ENCODE measurements at regions not wholly inside any gene's neighbourhood (a gene's known extent, or its start where the extent isn't known, plus 50 kb on each side); places are given as distances from the start of the nearest gene placed in this dataset.

DNA sequence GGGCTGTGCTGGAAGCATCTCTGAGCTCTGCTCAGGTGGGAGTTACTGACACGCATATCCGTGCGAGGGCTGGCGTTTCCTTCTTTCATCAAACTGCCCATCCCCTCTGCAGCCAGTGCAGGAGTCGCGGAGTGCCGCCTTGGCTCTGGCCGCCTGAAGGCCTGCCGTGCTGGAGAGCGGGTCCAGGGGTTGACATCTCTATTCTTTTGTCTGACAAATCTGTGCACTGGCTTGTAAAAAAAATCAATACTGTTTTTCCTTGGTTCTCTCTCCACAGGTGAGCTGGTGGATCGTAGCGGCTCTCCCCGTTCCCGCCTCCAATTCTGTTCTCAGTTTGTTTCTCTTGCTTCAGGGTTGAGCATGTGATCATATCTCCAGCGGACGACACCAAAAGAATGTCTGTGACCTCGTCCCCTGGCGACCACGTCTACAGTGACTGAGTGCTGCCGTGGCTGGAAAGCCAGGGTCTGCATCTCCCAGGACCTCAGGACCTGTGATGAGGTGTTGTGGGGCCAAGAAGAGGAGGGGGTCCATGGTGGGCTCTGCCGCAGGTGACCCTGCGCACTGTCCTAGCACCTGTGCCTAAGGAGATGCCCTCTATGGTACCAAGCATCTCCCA is 214.3 kb upstream of the IRX4 start:
- Histone ChIP-seq H3K4me2 (ENCODE audit: low read length) (no peak overlapping the region), H3K9ac (ENCODE audit: low read length) (no peak overlapping the region), H2AFZ (ENCODE audit: low read length) (no peak overlapping the region), H3K4me1 (ENCODE audit: insufficient read depth, low read length, severe bottlenecking) (no peaks in the 10 kb centered on the region), H3K4me3 (ENCODE audit: low read depth, low read length, poor library complexity, severe bottlenecking) (no peak overlapping the region), H3K79me2 (ENCODE audit: insufficient read depth, low read length) (no peaks in the 10 kb centered on the region), H3K9me2 (ENCODE audit: low read depth, low read length) (no peaks in the 10 kb centered on the region), H3F3A (ENCODE audit: insufficient read depth, low read length) (no peaks in the 10 kb centered on the region), H3K9me3 (ENCODE audit: low read length) (no peaks in the 10 kb centered on the region), H3K27ac (ENCODE audit: low read depth, low read length, poor library complexity, severe bottlenecking) (no peak overlapping the region), H4K20me1 (ENCODE audit: insufficient read depth, low read length) (no peaks in the 10 kb centered on the region), H3K27me3 (ENCODE audit: insufficient read depth, low read length) (0 out of 2 replicates have a peak, but pooled peaks cover 6% of the 10 kb centered on the region), H3K36me3 (ENCODE audit: insufficient read depth, low read length) (no peaks in the 10 kb centered on the region)
- no peak for TF ChIP-seq EZH2 (IDR thresholded peaks at IDR 0.05; ENCODE audit: borderline replicate concordance, low read length)
- TF ChIP-seq, protein P1, sequence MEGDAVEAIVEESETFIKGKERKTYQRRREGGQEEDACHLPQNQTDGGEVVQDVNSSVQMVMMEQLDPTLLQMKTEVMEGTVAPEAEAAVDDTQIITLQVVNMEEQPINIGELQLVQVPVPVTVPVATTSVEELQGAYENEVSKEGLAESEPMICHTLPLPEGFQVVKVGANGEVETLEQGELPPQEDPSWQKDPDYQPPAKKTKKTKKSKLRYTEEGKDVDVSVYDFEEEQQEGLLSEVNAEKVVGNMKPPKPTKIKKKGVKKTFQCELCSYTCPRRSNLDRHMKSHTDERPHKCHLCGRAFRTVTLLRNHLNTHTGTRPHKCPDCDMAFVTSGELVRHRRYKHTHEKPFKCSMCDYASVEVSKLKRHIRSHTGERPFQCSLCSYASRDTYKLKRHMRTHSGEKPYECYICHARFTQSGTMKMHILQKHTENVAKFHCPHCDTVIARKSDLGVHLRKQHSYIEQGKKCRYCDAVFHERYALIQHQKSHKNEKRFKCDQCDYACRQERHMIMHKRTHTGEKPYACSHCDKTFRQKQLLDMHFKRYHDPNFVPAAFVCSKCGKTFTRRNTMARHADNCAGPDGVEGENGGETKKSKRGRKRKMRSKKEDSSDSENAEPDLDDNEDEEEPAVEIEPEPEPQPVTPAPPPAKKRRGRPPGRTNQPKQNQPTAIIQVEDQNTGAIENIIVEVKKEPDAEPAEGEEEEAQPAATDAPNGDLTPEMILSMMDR (IDR thresholded peaks at IDR 0.05; ENCODE audit: low read length) = no peak

DNA sequence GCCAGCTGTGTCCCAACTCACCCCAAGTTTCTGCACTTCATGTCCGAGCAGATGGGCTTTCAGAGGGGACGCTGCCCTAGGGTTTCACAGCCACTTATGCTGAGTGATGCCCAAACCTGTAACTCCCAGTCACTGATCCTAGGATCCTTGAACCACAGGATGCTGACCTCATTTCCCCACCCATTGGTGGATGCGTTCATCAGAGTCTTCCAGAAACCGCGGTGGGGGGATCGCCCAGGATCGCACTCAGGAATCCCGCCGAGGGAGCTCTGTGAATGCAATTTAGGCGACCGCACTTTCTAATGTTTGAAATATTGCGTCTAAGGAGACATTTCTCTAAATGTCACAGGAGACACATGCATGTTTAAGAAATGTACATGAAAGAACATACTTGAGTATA is 212.3 kb upstream of the IRX4 start:
- TF ChIP-seq EZH2 (IDR thresholded peaks at IDR 0.05; ENCODE audit: borderline replicate concordance, low read length) = no peak
- TF ChIP-seq, protein P1 (IDR thresholded peaks at IDR 0.05; ENCODE audit: low read length) = no peak
- H3K9me2 ChIP-seq (ENCODE audit: low read depth, low read length) = no peaks in the 10 kb centered on the region
- no peak overlapping the region for H2AFZ ChIP-seq (ENCODE audit: low read length)
- no peaks in the 10 kb centered on the region for H3F3A ChIP-seq (ENCODE audit: insufficient read depth, low read length)
- no peak overlapping the region for H3K4me2 ChIP-seq (ENCODE audit: low read length)
- no peaks in the 10 kb centered on the region; the same call in 1 of the 2 replicates for H3K27me3 ChIP-seq (ENCODE audit: insufficient read depth, low read length)
- no peaks in the 10 kb centered on the region for H3K36me3 ChIP-seq (ENCODE audit: insufficient read depth, low read length)
- H3K4me1 ChIP-seq (ENCODE audit: insufficient read depth, low read length, severe bottlenecking) = no peaks in the 10 kb centered on the region
- no peak overlapping the region for H3K27ac ChIP-seq (ENCODE audit: low read depth, low read length, poor library complexity, severe bottlenecking)
- no peak overlapping the region for H3K4me3 ChIP-seq (ENCODE audit: low read depth, low read length, poor library complexity, severe bottlenecking)
- no peaks in the 10 kb centered on the region for H3K9me3 ChIP-seq (ENCODE audit: low read length)
- no peaks in the 10 kb centered on the region for H3K79me2 ChIP-seq (ENCODE audit: insufficient read depth, low read length)
- no peaks in the 10 kb centered on the region for H4K20me1 ChIP-seq (ENCODE audit: insufficient read depth, low read length)
- no peak overlapping the region for H3K9ac ChIP-seq (ENCODE audit: low read length)

DNA sequence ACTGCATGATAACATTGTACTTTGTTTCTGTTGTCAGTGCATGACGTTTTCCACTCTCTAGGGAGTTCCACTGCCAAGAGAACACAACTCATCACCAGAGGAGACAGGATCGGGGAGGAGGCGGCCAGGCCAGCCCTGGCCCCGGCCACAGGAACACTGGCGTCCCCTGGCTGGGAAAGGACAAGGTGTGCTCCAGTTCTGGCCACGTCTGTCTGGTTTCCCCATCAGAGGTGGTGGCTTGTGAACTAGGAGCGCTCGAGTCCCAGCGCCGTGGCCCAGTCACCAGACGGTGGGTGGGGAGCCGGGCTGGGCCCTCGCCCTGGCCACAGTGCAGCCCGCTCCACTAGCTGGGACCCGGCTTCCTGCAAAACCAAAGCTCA is 211.9 kb upstream of the IRX4 start:
- H3K27ac ChIP-seq (ENCODE audit: low read depth, low read length, poor library complexity, severe bottlenecking) = no peak overlapping the region
- H3K9me2 ChIP-seq (ENCODE audit: low read depth, low read length) = no peaks in the 10 kb centered on the region
- H3K9me3 ChIP-seq (ENCODE audit: low read length) = no peaks in the 10 kb centered on the region
- TF ChIP-seq, protein P1 (IDR thresholded peaks at IDR 0.05; ENCODE audit: low read length) = no peak
- TF ChIP-seq EZH2 (IDR thresholded peaks at IDR 0.05; ENCODE audit: borderline replicate concordance, low read length) = no peak
- H3K4me3 ChIP-seq (ENCODE audit: low read depth, low read length, poor library complexity, severe bottlenecking) = no peak overlapping the region
- H3K4me1 ChIP-seq (ENCODE audit: insufficient read depth, low read length, severe bottlenecking) = no peaks in the 10 kb centered on the region
- H3K9ac ChIP-seq (ENCODE audit: low read length) = no peak overlapping the region
- no peaks in the 10 kb centered on the region; the same call in 1 of the 2 replicates for H3K27me3 ChIP-seq (ENCODE audit: insufficient read depth, low read length)
- H3F3A ChIP-seq (ENCODE audit: insufficient read depth, low read length) = no peaks in the 10 kb centered on the region
- H3K79me2 ChIP-seq (ENCODE audit: insufficient read depth, low read length) = no peaks in the 10 kb centered on the region
- no peak overlapping the region for H2AFZ ChIP-seq (ENCODE audit: low read length)
- H3K36me3 ChIP-seq (ENCODE audit: insufficient read depth, low read length) = no peaks in the 10 kb centered on the region
- H3K4me2 ChIP-seq (ENCODE audit: low read length) = no peak overlapping the region
- no peaks in the 10 kb centered on the region for H4K20me1 ChIP-seq (ENCODE audit: insufficient read depth, low read length)

Data from OCI-LY1 (cell line).